H9 (cell line): ENCODE measurements at regions not wholly inside any gene's neighbourhood (a gene's known extent, or its start where the extent isn't known, plus 50 kb on each side); places are given as distances from the start of the nearest gene placed in this dataset.

ENCODE experiments used
- DNase-seq: peaks from one replicate; pipeline ENCODE4 v3.0.0-alpha.2; 2017
- H2AFZ ChIP-seq: one replicate; pipeline ENCODE4 v1.6.1; 2013; ENCODE audit warnings: mild to moderate bottlenecking, low read length, control low read depth, moderate library complexity
- H2AK5ac ChIP-seq: 2 replicates; pipeline ENCODE4 v1.6.1; 2013; ENCODE audit warnings: low read length, control low read depth, mixed read lengths; ENCODE audit not compliant: insufficient read length
- H2BK120ac ChIP-seq: one replicate; pipeline ENCODE4 v1.6.1; 2013; ENCODE audit warnings: low read depth, mild to moderate bottlenecking, low read length, control low read depth, inconsistent platforms; ENCODE audit not compliant: poor library complexity, severe bottlenecking
- H2BK12ac ChIP-seq: 2 replicates; pipeline ENCODE4 v1.6.1; 2013; ENCODE audit warnings: low read length, control low read depth, mixed read lengths, low read depth; ENCODE audit not compliant: insufficient read length
- H2BK15ac ChIP-seq: 2 replicates; pipeline ENCODE4 v1.6.1; 2013; ENCODE audit warnings: low read depth, low read length, control low read depth
- H2BK20ac ChIP-seq: one replicate; pipeline ENCODE4 v1.6.1; 2013; ENCODE audit warnings: low read depth, mild to moderate bottlenecking, low read length, control low read depth, inconsistent platforms; ENCODE audit not compliant: poor library complexity, severe bottlenecking
- H2BK5ac ChIP-seq: 2 replicates; pipeline ENCODE4 v1.6.1; 2013; ENCODE audit warnings: low read length, control low read depth, mixed read lengths; ENCODE audit not compliant: insufficient read length
- H3K14ac ChIP-seq: 2 replicates; pipeline ENCODE4 v1.6.1; 2013; ENCODE audit warnings: low read length, control low read depth; ENCODE audit not compliant: insufficient read depth
- H3K18ac ChIP-seq: 2 replicates; pipeline ENCODE4 v1.6.1; 2013; ENCODE audit warnings: low read depth, mild to moderate bottlenecking, mixed read lengths, low read length, control low read depth; ENCODE audit not compliant: insufficient read length
- H3K23ac ChIP-seq: 2 replicates; pipeline ENCODE4 v1.6.1; 2013; ENCODE audit warnings: low read length, control low read depth, mixed read lengths, low read depth; ENCODE audit not compliant: insufficient read length
- H3K23me2 ChIP-seq: 2 replicates; pipeline ENCODE4 v1.6.1; 2013; ENCODE audit warnings: low read depth, mild to moderate bottlenecking, mixed read lengths, low read length, control low read depth; ENCODE audit not compliant: insufficient read length, poor library complexity, severe bottlenecking
- H3K27ac ChIP-seq: 2 replicates; pipeline ENCODE4 v1.5.1; 2013; ENCODE audit warnings: low read length, control low read depth, mixed read lengths, low read depth; ENCODE audit not compliant: insufficient read length
- H3K27me3 ChIP-seq: 2 replicates; pipeline ENCODE4 v1.6.1; 2013; ENCODE audit warnings: low read length, control low read depth, inconsistent platforms; ENCODE audit not compliant: insufficient read depth
- H3K4ac ChIP-seq: 2 replicates; pipeline ENCODE4 v1.6.1; 2013; ENCODE audit warnings: low read depth, mild to moderate bottlenecking, control low read depth, inconsistent platforms, low read length, moderate library complexity
- H3K4me1 ChIP-seq: 2 replicates; pipeline ENCODE4 v1.6.1; 2013; ENCODE audit warnings: low read length, control low read depth, inconsistent platforms; ENCODE audit not compliant: insufficient read depth
- H3K4me2 ChIP-seq: 2 replicates; pipeline ENCODE4 v1.6.1; 2013; ENCODE audit warnings: low read length, control low read depth, mixed read lengths; ENCODE audit not compliant: insufficient read length, insufficient read depth
- H3K56ac ChIP-seq: 2 replicates; pipeline ENCODE4 v1.6.1; 2013; ENCODE audit warnings: low read depth, mild to moderate bottlenecking, mixed read lengths, low read length, control low read depth; ENCODE audit not compliant: insufficient read length
- H3K79me1 ChIP-seq: 2 replicates; pipeline ENCODE4 v1.6.1; 2013; ENCODE audit warnings: low read depth, mild to moderate bottlenecking, moderate library complexity, low read length, control low read depth, inconsistent platforms; ENCODE audit not compliant: insufficient read depth, poor library complexity, severe bottlenecking
- H3K79me2 ChIP-seq: 2 replicates; pipeline ENCODE4 v1.6.1; 2013; ENCODE audit warnings: low read length, control low read depth, inconsistent platforms; ENCODE audit not compliant: insufficient read depth
- H3K9ac ChIP-seq: 2 replicates; pipeline ENCODE4 v1.6.1; 2013; ENCODE audit warnings: low read length, control low read depth, mixed read lengths; ENCODE audit not compliant: insufficient read length; ENCODE audit errors: extremely low read depth
- H3K9me3 ChIP-seq: one replicate; pipeline ENCODE4 v1.6.1; 2013; ENCODE audit warnings: low read depth, low read length, inconsistent platforms; ENCODE audit not compliant: control insufficient read depth
- H3T11ph ChIP-seq: one replicate; pipeline ENCODE4 v1.6.1; 2013; ENCODE audit warnings: mild to moderate bottlenecking, low read length, control low read depth, inconsistent platforms
- H4K20me1 ChIP-seq: one replicate; pipeline ENCODE4 v1.6.1; 2013; ENCODE audit not compliant: control insufficient read depth, insufficient read length, insufficient read depth
- H4K5ac ChIP-seq: 2 replicates; pipeline ENCODE4 v1.6.1; 2013; ENCODE audit warnings: low read depth, mild to moderate bottlenecking, mixed read lengths, low read length, control low read depth; ENCODE audit not compliant: insufficient read length
- H4K8ac ChIP-seq: replicated peaks from 2 replicates; pipeline ENCODE4 v1.6.1; 2013; ENCODE audit warnings: low read length, control low read depth, mixed read lengths, low read depth; ENCODE audit not compliant: insufficient read length
- H4K91ac ChIP-seq: 2 replicates; pipeline ENCODE4 v1.6.1; 2013; ENCODE audit warnings: low read depth, mild to moderate bottlenecking, moderate library complexity, mixed read lengths, low read length, control low read depth; ENCODE audit not compliant: insufficient read length
- H3K27ac Mint-ChIP-seq, 3 experiments: 2 replicates in 2 of 3; 3 replicates in 1 of 3; pipeline ENCODE4 v1.8.0; 2020 to 2021; ENCODE audit warnings: mixed read lengths in 3 of 3, mild to moderate bottlenecking in 1 of 3, moderate library complexity in 1 of 3
- H3K27me3 Mint-ChIP-seq: 2 replicates; pipeline ENCODE4 v1.8.0; 2021; ENCODE audit warnings: low read depth, mild to moderate bottlenecking, moderate library complexity, mixed read lengths
- H3K36me3 Mint-ChIP-seq, 3 experiments: 2 replicates in 2 of 3; 3 replicates in 1 of 3; pipeline ENCODE4 v1.8.0; 2020 to 2021; ENCODE audit warnings: low read depth in 3 of 3, mixed read lengths in 3 of 3; ENCODE audit not compliant: insufficient read depth in 1 of 3
- H3K4me1 Mint-ChIP-seq, 2 experiments: 2 replicates each; pipeline ENCODE4 v1.8.0; 2020; ENCODE audit warnings: mixed read lengths in 2 of 2
- H3K4me3 Mint-ChIP-seq, 2 experiments: 2 replicates in 1 of 2; 3 replicates in 1 of 2; pipeline ENCODE4 v1.8.0; 2020 to 2021; ENCODE audit warnings: mild to moderate bottlenecking in 2 of 2, mixed read lengths in 2 of 2, moderate library complexity in 1 of 2
- H3K9me3 Mint-ChIP-seq, 2 experiments: 2 replicates in 1 of 2; 3 replicates in 1 of 2; pipeline ENCODE4 v1.8.0; 2020; ENCODE audit warnings: mild to moderate bottlenecking in 2 of 2, mixed read lengths in 2 of 2, moderate library complexity in 1 of 2
- CTCF ChIP-seq: fragments of 200-600 bp; sonication (generic); conservative IDR thresholded peaks from 3 replicates; pipeline ENCODE4 v1.8.0; 2021; ENCODE audit warnings: antibody characterized with exemption, mild to moderate bottlenecking
- WGBS: extraction: QIAGEN DNeasy Blood & Tissue Kit; methylation state at CpG from one replicate; pipeline ENCODE4 v1.1.7; 2013; ENCODE audit warnings: missing lambda C conversion rate, low lambda C conversion rate, mixed read lengths; ENCODE audit not compliant: insufficient read length; ENCODE audit errors: extremely low coverage; 5-methylcytosine and 5-hydroxymethylcytosine counted together

- Histone ChIP-seq H3K23ac (no peak overlapping the region), H2AK5ac (no peak overlapping the region), H3K4me1 (no peaks in the 10 kb centered on the region), H2BK5ac (no peak overlapping the region), H3K9ac (no peak overlapping the region), H3K9me3 (no peaks in the 10 kb centered on the region), H3K56ac (no peak overlapping the region), H3K79me2 (no peaks in the 10 kb centered on the region), H2BK12ac (no peak overlapping the region), H3K27ac (no peak overlapping the region), H3K27me3 (no peaks in the 10 kb centered on the region), H4K8ac (no peak overlapping the region), H3T11ph (no peak overlapping the region), H2BK15ac (no peak overlapping the region), H2BK20ac (no peak overlapping the region), H4K5ac (no peak overlapping the region), H3K4me2 (no peak overlapping the region), H4K91ac (no peak overlapping the region), H3K79me1 (no peaks in the 10 kb centered on the region), H3K18ac (no peak overlapping the region), H4K20me1 (no peaks in the 10 kb centered on the region), H3K4ac (no peak overlapping the region), H3K23me2 (no peaks in the 10 kb centered on the region), H2AFZ (no peak overlapping the region), H2BK120ac (no peak overlapping the region), H3K14ac (no peak overlapping the region; the same call in 1 of the 2 replicates)
- Mint-ChIP-seq H3K4me1 (peaks cover 0 to 2% of the 10 kb centered on the region in 2 experiments; a peak in 1 of 4 replicates), H3K4me3 (no peak overlapping the region), H3K9me3 (peaks cover 0 to 3% of the 10 kb centered on the region in 2 experiments; a peak in 1 of 5 replicates), H3K27ac (no peak overlapping the region), H3K27me3 (peaks cover 5% of the 10 kb centered on the region; the same call in 1 of the 2 replicates), H3K36me3 (no peaks in the 10 kb centered on the region)
- TF ChIP-seq CTCF, result no peak
- DNase-seq, result no peak
- no CpG with 5 or more reads among the region's 9 CpGs for WGBS
These were observed 552.4 kb upstream of the MGMT start for GRCh38 chr10:128914681-128915080.
